Nucleus accumbens (tissue), 56 donors: ENCODE measurements at regions not wholly inside any gene's neighbourhood (a gene's known extent, or its start where the extent isn't known, plus 50 kb on each side); places are given as distances from the start of the nearest gene placed in this dataset.

Experiments used
- DNase-seq, 56 donors: peaks; one replicate each; lab custom pipeline; 2025; lab: John Stamatoyannopoulos, UW

DNA sequence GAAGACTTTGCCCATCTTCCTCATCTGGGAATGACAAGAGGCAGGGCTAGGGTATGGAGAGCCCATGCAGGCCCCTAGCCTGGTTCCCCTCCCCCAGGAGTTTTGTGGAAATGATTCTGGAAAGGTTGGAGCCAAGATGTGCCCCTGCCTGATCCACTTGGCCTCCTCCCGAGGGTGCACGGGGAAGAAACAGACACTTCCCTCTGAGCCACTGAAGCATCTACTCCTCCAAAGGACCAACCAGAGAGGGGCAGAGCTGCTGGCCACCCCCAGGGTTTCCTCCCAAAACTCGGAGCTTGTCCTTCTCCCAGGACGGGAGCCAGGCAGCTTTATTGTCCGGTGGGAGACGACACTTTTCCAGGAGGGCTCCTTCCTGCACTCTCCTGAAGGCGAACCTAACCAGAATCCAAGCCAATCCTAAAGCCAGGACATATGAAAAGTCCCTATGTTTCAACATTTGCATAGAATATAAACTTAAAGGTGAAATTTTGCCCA is 149.2 kb upstream of the COPS8 start:
- no peak for DNase-seq

DNA sequence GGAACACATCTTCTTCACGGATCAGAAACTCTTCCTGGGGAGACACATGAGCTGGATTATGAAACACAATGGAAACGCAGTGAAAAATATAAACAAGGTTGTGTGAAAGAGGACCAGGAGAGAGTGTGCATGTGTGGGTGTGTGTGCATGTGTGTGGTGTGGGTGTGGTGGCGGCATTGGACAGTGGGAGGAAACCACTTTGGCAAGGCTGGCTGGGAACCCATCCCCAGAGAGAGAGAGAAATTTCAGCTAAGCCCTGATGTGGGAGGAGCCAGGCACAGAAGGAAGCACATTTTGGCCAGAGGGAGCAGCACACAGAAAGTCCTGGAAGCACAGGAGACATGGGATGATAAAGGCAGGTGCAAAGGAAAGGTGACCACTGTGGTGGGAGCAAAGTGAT is 147.6 kb upstream of the COPS8 start:
- DNase-seq = no peak

DNA sequence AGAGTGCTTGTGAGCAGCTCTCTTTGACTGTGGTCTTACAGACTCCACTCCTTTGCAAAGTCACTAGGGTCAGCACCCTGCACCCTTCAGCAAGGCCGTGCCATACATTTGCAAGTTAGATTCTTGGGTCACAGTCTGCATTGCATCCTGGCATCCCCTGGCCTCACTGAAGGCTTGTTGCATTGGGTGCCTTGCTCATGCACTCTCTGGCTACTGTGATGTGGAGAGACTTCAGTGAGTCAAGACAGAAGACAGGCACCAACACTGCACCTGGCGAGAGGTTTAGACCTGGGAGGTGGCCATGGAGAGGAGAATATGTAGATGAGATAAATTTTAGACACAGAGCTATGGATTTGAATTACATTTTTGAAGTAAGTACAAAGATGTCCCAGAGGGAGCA is 146.4 kb upstream of the COPS8 start:
- DNase-seq = no peak

DNA sequence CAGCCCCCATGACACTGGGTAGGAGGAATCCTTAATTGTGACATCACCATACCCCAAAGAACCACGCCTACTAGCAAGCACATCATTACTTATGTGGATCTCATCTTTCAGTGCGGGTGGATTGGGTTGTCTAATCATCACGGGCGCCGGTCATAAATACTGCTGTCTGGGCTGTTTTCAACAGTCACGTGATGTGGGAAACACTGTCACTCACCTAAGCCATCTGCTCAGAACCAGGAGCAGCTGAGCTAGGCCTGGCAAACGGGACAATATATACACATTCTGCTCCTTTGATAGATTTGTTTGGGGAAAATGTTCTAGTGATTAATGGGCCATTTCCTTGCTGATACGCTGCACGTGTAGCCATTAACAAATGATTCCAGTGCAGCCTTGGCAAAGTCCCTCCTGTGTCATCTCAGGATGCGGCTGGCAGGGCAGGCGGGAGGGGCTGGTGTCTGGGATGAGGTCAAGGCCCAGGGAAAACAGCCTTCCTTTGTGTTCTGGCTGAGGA is 145.9 kb upstream of the COPS8 start:
- no peak for DNase-seq

DNA sequence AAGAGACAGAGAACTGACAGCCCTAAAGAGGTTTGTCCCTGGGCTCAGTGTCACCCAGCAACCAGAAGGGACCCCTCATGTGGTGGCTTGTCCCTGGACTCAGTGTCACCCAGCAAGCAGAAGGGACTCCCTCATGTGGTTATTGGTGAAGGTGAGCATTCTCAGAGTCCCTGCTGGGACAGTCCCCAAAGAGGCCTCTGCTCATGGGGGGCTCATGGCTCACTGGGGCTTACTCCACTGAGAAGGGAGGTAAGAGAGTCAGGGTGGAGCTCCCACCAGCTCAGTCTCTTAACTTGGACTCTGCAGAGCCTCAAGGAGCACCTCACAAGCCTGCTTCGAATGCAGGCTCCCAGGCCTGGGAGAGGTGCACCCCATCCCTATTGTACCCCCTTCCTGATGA is 145.2 kb upstream of the COPS8 start:
- DNase-seq = no peak

DNA sequence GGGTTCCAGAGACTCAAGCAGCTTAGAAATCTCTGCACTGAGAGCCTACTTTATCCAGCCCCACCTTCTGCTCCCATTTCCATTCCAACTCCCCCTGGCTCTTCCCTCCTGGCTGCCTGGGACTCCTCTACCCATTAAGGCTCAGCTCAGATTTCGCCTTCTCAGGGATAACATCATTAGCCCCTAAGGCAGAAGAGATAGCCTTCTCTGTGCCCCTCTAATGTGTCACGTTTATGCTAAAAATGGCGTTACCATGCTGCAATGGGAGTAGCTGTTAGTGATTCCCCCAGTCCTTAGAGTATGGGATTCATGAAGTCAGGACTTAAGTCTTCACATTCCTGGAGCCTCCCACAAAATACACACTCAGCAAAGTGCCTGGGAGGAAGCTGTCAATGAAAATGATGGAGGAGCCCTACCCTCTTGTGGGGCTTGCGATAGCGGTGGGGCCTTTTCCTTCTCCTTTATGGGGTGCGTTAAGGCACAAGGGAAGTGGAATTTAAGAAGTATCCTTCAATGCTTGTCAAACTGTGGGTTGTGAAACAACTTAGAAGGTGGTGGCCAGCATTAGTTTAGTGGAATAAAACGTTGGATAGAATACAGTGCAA is 144.7 kb upstream of the COPS8 start:
- DNase-seq = no peak

DNA sequence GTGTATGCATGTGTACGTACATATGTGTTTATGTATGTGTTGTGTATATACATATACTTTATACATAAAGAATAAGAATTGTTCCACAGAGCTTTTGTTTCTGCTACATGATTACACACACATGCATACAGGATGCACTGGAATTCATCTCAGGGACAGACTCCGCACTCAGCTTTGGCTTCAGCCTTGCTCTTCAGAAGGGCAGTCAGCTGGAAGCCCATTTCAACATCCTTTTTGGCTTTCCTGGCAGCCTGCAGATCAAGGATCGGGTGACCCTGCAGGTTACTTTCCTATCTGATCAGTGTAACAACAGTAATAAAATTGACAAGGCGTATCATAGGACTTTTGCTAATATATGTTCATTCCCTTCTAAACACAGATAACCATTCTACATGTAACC is 144.1 kb upstream of the COPS8 start:
- no peak for DNase-seq

DNA sequence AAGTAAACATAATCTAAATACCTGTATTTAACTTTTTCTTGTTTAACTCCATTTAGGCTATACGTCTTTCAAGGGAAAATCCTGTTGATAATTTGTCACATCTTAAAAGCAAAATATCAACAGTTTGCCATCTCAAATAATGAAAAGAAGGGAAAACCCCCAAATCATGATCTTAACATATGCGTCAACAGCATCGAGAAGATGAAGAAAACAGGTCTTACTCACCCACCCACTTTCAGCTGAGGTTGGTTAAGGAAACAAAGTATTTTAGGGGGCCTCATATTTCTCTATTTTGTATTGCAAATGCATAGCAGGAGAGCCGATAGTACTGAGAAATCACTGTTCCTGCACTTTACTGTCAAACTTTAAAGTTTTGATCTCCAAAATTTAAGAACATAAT is 143.1 kb upstream of the COPS8 start:
- no peak for DNase-seq

DNA sequence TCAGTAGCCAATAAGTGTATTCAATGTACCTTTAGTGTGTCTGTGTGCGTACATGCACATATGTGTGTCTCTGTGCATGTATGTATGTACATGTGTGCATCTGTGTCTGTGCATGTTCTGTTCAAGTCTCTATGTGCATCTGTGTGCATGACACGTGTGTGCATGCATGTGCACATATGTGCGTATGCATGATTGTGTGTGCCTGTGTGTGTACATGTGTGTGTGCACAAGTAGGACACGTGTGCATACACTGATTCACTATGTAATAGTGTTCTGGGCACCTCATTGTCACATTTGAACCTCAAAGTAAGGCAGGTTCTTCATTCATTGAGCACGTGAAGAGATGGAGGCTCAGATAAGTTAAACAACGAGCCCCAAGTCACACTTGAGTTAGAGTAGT is 142.6 kb upstream of the COPS8 start:
- no peak for DNase-seq

DNA sequence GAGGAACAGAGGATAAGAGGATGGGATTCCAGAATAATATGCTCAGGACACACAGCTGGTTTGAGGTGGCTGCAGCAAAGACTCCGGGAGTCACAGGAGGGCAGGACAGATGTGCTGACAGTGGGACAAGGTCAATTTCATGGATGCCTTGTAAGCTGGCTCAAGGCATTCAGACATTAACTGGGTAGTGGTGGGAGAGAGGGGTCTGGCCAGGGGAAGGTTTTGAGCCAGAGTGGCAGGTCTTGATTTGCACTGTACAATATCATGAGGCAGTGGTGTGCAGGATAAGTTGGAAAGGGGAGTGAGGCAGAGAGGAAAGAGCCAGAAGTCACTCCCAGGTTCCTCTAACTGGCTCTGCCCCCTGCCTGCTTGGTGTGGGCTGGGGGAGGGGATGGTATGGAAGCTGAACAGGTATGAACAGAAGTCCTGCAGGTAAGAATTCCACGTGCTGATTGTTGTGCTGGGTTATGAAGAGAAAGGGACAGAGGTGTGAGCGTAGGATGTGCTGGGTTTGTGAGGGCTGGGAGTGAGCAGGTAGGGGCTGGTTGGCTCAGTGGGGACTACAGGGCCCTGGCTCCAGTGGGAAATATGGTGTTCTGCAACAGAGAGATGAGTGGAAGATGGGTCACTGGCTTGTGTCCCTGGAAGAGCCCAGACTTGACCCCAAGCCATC is 141.7 kb upstream of the COPS8 start:
- no peak for DNase-seq

DNA sequence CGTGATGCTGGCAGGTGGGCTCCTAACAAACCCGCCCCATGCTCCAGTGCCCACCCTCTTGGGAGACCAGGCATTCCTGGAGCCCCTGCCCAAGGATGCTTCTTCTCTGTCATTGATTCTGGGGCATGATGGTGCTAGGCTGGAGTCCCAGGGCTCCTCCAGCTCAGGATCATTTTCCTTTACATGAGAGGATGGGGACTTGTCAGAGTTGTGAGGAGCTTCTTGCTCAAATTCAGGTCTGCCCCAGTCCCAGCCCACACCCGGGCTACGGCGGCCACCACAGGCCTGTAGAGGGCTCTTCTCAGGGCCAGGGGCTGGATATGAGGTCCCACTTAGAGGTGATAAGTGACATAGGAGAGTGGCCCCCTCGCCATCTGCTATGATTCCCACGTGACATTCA is 141.1 kb upstream of the COPS8 start:
- DNase-seq = no peak

DNA sequence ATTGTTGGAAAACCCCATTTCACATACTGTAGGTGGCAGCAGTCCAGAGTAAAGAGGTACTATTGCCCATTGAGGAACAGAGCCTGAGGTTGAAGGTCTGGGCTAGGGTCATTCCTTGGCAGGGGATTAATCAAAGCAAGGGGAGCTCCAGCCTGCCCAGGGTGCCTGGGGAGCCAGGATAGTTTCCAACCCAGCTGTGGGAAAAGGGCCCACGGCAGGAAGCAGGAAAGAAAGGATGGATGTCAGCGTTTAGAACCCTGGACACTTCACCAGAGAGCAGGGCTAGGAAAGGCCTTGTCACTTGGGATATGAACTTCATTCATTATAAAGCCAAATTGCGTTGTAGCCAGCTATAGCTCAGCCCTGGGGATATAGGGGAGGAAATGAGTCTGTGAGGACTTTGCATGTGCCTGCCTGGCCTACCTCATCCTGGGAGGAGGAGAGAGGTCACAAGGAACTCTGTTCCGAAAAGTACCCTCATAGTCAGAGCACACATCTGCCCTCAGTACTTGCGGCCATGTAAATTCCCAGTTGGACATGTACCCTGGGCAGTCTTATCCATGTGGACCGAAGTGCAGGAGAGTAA is 140.2 kb upstream of the COPS8 start:
- DNase-seq = no peak

DNA sequence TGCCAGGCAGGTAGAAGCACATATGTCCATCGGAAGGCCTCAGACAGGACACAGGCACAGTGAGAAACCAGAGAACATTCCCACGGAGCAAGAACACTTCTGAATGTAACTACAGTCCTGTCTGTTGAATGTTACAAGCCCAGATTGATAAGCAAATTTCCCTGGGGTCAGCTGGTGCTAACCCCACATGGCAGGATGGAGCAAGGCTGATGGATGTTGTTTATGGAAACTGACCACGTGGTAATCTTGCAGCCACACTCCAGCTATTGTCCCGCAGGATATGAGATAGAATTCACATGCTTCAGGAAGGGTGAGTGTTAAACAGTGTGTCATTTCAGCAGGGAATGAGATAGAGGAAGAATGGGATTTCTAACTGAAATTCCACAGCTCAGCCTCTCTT is 138.8 kb upstream of the COPS8 start:
- DNase-seq = no peak

DNA sequence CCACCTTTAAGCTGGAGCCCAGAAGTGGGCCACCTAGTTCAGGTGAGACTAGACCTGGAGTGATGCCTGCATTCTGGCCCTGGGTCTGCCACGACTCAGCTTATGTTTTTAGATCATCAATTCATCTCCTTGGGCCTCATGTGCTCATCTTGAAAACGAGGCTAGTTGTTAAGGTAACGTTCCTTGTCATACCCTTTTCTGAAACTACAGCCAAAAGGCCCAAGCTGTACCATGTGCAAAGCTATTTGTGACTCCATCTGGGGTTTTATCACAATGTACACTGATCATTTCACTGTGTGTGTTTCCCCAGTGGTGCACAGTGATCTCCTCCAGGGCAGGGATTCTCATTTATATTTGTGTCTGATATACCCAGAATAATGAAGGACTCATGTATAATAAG is 138.4 kb upstream of the COPS8 start:
- no peak for DNase-seq

DNA sequence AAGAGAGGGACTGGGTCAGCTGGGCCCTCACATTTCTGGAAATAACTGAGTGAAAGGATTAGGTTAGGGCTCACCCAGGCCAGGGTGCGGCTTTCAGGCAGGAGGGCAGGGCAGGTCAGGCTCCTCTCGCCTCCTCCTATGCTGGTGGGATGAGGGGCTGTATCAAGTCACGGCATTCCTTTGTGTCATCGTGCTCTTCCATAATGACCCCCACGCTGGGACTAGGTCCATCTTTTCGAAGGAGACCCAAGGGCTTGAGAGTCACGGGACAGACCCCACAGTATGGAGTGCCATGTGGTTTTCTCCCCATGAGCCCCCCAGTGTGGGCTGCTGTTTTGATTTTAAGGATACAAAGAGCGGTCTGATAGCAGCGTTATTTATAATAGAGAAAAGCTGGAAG is 137.8 kb upstream of the COPS8 start:
- DNase-seq = no peak

DNA sequence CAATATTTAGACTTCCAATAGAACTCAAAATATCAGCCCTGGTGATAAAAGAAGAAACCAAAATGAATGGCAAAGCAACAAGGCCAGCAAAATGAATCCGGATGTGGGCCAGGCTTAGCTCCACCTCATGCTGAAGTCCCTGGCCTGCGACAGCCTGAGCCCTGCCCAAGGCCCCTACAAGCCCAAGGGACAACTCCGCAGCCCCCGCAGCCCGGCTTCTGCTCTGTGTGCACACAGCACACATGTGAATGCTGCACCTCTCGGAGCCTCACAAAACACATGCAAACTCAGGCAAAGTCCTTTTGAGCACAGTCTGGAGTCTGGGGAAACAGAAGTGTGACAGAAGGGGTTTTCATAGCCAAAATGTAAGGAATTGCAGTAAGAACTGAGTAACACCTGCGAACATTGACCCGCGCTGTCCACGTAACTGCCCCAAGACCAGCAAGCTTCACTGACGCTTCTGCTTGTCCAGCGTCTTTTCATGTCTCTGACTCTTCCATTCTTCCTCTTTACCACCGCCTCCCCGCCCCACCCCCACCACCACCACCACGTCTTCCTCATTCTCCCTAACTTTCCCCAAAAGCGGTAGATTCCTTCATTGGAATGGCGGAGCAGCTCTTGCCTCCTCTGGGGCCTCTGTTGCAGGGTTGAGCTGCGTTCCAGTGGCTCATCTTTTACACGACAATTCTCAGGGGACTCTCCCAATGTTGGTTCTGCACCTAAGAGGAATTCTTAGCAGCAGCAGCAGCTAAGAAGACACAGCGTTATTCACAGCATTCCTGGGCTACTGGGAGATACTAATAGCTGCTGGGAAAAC is 136.4 kb upstream of the COPS8 start:
- no peak for DNase-seq

DNA sequence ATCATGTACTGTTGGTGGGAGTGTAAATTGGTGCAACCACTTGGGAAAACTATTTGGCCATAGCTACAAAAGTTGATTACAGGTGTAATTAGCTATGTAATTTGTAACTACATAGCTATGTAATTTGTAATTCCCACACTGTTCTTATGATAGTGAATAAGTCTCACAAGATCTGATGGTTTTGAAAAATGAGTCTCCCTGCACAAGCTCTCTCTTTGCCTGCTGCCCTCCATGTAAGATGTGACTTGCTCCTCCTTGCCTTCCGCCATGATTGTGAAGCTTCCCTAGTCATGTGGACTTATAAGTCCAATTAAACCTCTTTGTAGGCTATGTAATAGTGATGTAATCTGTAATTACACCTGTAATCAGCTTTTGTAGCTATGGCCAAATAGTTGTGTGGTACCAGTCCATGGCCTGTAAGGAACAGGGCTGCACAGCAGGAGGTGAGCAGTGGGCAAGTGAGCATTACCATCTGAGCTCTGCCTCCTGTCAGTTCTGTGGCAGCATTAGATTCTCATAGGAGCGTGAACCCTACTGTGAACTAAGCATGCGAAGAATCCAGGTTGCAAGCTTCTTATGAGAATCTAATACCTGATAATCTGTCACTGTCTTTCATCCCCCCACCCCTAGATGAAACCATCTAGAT is 133.7 kb upstream of the COPS8 start:
- DNase-seq = no peak

DNA sequence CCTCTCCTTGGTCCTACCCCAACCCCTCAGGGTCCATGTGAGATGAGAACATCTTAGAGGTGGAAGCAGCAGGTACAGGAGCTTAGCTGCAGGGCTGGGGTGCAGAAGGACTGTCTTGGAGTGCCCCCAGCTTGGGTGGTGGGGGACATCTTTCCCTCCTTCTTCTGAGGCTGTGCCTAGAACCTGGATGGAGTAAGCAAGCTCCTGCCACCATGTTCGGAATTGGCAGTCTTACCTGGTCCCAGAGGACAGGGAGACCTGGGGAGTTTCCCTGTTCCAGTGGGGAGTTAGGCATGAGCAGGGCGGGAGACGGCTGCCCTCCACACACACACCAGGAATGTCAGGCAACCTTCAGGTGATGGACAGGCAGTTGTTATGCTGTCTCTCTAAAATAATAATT is 131.0 kb upstream of the COPS8 start:
- no peak for DNase-seq

DNA sequence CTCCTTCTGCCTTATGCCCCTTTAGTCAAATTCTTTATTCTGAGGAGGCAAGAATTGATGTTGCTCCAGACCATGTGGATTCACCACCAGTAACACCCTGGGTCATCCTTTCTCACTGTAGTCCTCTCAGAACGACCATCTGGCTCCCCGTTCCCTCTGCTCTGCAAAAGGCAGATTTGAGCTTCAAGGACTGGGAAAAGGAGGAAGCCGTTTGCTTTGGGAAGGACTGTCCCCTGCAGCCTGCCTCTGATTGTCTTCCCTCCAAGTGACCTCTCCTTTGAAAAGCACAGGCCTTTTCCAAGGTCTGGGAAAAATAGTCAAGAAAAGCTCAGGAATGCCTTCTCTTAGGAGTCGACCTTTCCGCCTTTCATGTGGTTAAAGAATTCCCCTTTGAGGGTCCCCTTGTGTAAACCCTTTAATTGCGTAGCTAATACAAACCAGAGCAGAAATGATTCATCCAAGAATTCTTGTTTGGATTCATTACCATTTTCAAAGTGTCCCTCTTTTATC is 130.1 kb upstream of the COPS8 start:
- DNase-seq = no peak

DNA sequence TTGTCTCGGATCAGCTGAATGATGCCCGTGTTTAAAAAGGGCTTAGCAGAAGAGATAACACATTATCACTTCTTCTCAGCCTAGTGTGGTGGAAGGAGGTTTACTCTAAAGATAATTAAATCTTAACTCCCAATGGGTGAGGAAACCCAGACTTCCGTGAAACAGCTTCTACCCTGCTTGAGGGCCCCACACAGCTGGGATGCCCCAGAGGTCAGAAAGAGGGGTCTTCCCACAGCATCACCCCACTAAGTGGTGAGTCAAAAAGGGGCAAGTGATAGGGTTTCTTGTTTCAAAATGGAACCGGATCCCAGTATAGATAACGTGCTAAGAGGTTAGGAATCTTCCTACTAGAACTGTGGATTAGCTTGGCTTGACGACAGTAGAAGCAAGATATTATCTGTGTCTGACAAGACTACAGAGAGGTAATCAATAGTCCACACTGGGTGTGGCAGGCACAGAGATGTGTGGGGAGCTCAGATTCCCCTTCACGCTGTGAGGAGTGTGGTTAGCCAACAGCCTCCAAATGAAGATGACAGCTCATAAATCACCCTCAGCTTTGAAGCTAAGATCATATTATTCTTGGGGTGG is 129.6 kb upstream of the COPS8 start:
- no peak for DNase-seq
